ENCODE measurements at regions not wholly inside any gene's neighbourhood (a gene's known extent, or its start where the extent isn't known, plus 50 kb on each side); places are given as distances from the start of the nearest gene placed in this dataset.
"Not testable (repeated sequence)": the region's sequence is repeated elsewhere in the genome, so short reads cannot be mapped to it uniquely, and the experiment has no call there.

- DNase-seq = no peak
Observed at GRCh38 chr10:124176349-124177179, 83.2 kb upstream of the CHST15 start.

GRCh38 chr10:124175701-124176348 lies 82.4 kb upstream of the CHST15 start:
- DNase-seq = no peak

GRCh38 chr10:124174673-124175645 lies 81.6 kb upstream of the CHST15 start:
- DNase-seq = no peak

GRCh38 chr10:124174071-124174566 lies 80.7 kb upstream of the CHST15 start:
- no peak for DNase-seq

DNA sequence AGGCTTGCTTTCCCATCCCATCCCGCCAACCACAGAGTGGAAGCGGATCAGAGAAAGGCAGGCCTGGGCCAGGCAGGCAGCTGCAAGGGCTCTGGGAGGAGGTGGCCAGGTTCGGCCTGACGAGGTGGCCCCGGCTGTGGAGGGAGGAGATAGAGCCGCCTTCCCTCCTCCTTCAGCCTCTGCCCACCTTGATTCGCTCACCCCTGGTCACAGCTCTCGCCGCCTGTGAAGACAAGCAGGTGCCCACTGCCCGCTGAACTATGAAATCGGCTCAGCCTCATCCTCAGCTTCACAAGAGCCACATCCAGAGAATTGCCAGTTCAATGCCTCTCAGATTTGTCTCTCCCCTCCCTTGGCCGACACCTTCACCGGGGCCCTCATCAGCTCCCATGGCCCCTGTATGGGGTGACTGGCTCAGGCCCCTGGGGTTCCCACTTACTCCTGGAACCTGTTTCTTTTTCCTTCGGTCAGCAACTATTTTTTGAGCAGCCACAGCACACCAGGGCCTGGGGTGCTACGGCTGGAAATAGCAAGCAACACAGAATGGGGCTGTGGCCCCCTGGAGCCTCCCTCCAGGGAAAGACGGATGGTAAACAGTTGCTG lies 80.0 kb upstream of the CHST15 start:
- no peak for DNase-seq

- no peak for DNase-seq
Observed at GRCh38 chr10:124172181-124172916, 79.0 kb upstream of the CHST15 start.

- DNase-seq = no peak
Observed at GRCh38 chr10:124171561-124171960, 78.2 kb upstream of the CHST15 start.

DNA sequence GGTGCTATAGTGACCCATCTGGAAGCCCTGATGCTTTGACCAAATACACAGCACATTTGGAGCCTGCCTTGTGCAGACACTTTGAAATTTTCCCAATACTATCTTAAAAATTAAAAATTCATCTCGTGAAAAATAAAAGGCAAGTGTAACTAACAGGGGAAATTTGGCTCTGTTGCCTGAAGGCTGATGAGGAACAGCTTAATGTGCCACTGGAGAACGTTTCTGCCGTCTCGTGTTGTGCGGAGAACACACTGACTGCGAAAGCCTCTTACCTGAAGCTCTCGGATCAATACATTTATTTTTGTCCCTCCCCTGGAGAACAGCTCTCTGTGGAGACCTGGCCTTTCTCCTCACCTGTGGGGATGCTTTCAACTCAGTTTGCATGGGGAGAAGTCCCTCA lies 77.2 kb upstream of the CHST15 start:
- no peak for DNase-seq

DNA sequence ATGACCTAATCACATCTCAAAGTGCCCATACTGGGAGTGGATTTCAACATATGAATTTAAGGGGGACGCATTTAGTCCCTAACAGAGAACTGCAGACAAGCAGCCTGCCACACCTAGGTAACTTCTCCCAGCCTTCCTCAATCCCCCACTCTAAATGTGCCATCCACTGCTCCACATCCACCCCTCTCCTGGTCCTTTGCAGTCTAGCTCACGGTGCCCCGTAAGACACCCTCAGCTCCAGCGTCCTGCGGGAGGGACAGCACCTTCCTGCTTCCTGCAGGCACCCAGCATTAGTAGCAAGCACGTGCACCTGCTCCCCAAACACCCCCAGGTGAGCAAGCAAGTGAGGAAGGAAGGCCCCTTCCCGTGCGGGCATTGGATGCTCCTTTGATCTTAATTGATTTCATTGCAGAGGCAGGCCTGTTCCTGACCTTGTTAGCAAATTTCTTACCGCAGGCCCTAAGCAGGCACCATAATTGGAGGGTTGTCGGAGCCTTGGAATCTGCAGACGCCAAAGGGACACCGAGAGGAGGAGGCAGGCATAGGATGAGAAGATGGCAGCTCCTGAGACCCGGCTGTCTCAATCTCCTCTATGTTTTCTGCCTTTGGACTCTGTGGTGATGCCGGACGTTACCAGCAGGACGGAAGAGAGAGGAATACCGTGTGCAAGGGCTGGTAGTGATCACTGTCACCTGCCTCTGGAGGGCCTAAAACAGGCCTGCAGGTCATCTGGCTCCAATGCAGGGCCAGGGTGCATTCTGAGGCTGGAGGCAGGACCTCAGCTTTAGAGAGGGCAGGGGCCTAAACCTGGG lies 75.8 kb upstream of the CHST15 start:
- no peak for DNase-seq

DNA sequence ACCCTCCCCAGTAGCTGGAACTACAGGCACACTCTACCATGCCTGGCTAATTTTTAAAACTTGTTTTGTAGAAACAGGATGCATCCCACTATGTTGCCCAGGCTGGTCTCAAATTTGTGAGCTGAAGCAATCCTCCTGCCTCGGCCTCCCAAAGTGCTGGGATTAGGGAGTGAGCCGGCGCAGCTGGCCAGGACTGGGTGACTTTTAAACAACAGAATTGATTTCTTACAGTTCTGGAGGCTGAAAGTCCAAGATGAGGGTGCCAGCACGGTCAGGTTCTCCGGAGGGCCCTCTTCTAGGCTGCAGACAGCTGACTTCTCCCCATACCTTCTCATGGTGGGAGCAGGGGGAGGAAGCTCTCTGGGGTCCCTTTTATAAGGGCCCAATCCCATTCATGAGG lies 75.2 kb upstream of the CHST15 start:
- no peak for DNase-seq

GRCh38 chr10:124167925-124168324 lies 74.5 kb upstream of the CHST15 start:
- DNase-seq = not testable (repeated sequence)

DNA sequence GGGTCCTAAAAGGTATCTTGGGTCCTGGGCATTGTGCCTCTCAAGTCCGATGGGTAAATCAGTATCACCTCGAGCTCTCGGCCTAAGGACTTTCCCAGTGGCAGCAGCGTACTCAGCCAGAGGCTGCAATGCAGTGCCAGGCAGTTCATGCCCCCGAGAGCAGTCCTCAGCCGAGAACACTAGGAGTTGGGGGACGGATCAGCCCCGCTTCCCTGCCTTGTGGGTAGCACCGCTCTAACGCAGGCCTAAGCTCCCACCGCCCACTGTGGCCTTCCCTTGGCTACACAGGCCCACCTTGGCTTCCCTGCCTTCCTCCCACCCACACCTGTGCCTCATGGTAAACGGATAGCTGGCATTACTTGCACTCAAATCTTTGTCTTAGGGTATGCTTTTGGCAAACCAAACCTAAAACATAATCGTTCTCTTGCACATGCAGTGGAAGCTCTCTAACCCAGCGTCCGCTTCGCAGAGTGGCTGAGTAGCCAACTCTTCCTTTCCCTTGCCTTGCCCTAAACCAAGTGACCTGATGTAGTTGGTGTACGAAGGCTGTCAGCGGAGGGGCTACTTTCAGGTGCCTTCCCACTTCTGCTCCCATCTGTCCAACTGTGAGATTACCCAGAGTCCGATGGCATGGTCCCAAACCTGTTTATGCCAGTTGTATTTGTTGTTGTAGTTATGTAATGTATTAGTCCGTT lies 73.2 kb upstream of the CHST15 start:
- DNase-seq = no peak

DNA sequence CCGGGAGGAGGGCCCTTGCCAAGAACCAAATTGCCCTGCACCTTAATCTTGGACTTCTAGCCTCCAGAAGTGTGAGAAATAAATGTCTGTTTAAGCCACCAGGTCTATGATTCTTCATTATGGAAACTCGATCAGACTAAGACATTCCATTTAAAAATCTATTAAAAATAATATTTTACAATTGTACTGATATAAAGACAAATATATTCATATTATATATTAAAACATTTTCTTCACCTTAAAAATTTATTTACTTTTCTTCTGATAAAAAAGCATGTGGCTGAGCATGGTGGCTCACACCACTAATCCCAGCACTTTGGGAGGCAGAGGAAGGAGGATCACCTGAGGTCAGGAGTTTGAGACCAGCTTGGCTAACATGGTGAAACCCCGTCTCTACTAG lies 72.4 kb upstream of the CHST15 start:
- DNase-seq = no peak

DNA sequence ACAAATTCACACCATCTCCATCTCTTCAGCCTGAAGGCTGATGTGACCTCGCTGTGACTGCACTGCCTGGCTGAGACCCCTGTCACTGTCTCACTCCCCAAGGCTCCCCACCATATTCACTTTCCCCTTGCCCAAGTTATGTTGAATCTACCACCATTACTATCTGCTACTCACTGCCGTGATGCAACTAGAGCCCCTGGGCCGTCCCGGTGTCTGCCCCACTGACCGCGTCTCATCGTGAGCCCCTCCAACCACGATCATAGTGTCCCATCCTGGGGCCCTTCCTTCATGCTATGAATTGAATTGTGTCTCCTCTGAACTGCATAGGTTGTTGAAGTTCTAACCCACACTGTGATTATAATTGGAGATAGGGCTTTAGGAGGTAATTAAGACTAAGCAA lies 71.9 kb upstream of the CHST15 start:
- no peak for DNase-seq

GRCh38 chr10:124164264-124164663 lies 70.9 kb upstream of the CHST15 start:
- peak; percentile 24 for DNase-seq

- no peak for DNase-seq
Observed at GRCh38 chr10:124162774-124163354, 69.5 kb upstream of the CHST15 start.

DNA sequence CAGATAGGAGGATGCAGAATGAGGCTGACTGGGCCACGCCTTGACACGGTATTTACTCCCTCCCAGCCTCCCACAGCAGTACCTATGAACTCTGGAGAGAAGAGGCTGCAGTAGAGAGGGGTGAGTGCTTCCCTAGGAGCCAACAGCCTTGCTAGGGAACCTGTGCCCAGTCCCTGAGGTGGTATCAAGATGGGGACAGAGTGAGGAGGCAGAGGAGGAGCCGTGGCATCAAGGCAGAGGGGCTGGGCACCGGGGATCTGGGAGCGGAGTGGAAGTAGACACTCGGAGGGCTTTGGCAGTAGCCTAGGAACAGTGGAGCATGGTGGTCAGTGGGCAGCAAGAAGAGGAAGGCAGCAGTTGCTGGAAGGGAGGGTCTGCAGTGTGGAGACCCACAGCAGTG lies 68.7 kb upstream of the CHST15 start:
- DNase-seq = no peak

DNA sequence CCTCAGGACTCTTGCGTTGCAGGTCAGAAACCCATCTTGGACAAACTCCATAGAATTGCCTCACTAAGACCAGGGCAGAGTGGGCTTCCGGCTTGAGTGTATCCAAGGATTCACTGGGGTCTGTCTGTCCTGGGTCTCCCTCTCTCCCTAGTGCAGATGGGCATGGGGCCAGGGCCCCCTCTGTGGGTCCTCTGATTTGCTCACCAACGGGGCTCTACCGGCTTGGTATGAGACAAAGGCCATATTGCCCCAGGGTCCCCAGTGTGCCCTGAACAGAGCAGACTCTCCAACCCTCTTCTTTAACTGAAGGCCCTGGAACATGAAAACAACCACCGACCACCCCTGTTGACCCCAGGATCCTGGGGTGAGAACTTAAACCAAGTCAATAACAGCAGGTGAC lies 68.2 kb upstream of the CHST15 start:
- no peak for DNase-seq

DNA sequence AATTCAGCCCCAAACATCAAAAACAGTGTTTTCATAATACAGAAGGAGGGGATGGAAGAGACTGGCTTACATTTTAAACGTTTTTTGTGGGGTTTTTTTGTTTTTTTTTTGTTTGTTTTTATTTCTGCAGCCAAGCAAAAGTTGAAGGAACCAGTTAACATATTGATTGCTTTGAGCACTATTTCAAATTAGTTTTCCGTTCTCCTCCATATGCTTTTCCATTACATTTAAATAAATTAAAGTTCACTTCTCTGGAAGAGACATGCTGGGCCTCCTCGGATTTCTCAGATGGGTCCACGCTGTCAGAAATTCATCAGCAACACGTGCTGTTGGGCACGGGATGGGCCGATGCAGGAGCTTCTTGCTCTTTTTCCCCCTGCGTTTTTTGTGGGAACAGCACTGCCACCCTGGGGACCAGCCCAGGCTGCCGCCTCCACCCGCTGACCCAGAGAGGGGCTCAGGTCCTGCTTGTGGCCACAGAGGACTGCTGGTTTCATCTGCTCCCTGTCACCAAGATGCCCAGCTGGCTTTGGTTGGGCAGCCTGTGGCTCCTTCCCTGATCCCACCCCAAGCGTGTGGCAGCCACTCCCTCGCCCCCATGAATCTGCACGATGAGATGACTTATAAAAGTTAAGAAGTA lies 67.7 kb upstream of the CHST15 start:
- no peak for DNase-seq

DNA sequence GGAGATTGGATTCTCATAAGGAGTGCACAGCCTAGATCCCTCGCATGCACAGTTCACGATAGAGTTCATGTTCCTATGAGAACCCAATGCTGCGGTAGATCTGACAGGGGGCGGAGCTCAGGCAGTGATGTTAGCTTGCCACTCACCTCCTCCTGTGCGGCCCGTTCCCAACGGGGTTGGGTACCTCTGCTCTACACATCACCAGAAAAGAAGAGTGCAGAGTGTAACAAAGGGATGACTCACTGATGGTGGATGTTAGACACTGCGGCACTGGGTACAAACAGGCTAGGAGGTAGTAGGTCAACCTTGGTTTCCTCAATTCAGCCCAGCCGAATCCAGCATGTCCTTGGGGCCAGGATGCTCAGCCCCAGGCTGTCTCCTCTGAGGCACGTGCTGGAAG lies 66.8 kb upstream of the CHST15 start:
- DNase-seq = no peak

Measured in OCI-M1 (cell line).